ENCODE measurements at regions not wholly inside any gene's neighbourhood (a gene's known extent, or its start where the extent isn't known, plus 50 kb on each side); places are given as distances from the start of the nearest gene placed in this dataset.

DNA sequence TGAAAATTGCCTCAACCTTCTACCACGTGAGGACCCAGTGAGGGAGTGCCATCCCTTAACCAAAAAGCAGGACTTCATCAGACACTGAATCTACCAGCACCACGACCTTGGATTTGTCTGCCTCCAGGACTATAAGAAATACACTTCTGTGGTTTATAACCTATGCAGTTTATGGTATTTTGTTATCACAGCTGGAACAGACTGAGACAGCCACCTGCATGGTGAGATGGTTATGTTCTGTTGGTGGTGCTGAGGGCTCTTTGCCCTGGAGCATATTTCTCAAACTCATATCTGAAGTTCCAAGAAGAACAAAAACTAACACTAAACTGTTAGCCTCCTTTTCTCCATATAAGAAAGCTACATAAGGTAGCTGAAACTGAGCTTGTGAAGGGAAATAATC is 69.8 kb upstream of the RGS18 start:
- H3K27me3 Mint-ChIP-seq (ENCODE audit: low read depth), result no peaks in the 10 kb centered on the region
- H3K4me3 Mint-ChIP-seq, result no peak overlapping the region
- DNase-seq (ENCODE audit: low spot score) (no peak), ATAC-seq (no peak)
- no peak overlapping the region for H3K27ac Mint-ChIP-seq
- no peak for TF ChIP-seq HMGA2 (CRISPR knock-in tag; IDR thresholded peaks at IDR 0.05)
- TF ChIP-seq NR2C2 (CRISPR knock-in tag; IDR thresholded peaks at IDR 0.05), result no peak
- TF ChIP-seq CREB1 (CRISPR knock-in tag; IDR thresholded peaks at IDR 0.05), result no peak
- TF ChIP-seq, protein P1, sequence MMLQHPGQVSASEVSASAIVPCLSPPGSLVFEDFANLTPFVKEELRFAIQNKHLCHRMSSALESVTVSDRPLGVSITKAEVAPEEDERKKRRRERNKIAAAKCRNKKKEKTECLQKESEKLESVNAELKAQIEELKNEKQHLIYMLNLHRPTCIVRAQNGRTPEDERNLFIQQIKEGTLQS (CRISPR knock-in tag; conservative IDR thresholded peaks at IDR 0.05), result no peak
- no peak for TF ChIP-seq NFATC4 (CRISPR knock-in tag; IDR thresholded peaks at IDR 0.05)
- TF ChIP-seq ZNF671 (CRISPR knock-in tag; IDR thresholded peaks at IDR 0.05), result no peak
- no peaks in the 10 kb centered on the region for H3K36me3 Mint-ChIP-seq
- POLR2A ChIA-PET, result no interaction called here
- no peaks in the 10 kb centered on the region for H3K9me3 Mint-ChIP-seq
- CTCF ChIA-PET, result no interaction called here
- H3K4me1 Mint-ChIP-seq, result peaks cover 2% of the 10 kb centered on the region; the same call in 1 of the 2 replicates

DNA sequence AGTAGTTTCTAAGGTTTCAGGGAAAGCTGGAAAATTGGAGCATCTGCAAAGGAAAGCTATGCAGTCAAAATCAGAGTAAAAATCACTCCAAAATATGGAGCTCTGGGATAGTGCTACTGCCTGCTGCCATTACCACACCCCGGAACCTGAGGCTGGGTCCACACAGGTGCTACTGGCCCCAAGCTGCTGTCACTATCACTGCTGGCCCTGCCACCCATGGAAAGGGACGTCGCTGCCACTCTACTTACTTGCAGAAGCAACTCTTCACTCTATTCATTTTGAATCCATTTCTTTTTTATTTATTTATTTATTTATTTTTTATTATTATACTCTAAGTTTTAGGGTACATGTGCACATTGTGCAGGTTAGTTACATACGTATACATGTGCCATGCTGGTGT is 60.3 kb upstream of the RGS18 start:
- peaks cover 22% of the 10 kb centered on the region for H3K27me3 Mint-ChIP-seq (ENCODE audit: low read depth)
- ChIA-PET POLR2A (no interaction called here), CTCF (no interaction called here)
- TF ChIP-seq NR3C1 (CRISPR knock-in tag; conservative IDR thresholded peaks at IDR 0.05; ENCODE audit: low read depth) (no peak), EMX1 (CRISPR knock-in tag; IDR thresholded peaks at IDR 0.05) (no peak), FOXP1 (CRISPR knock-in tag; IDR thresholded peaks at IDR 0.05; ENCODE audit: borderline replicate concordance) (no peak), CREB1 (CRISPR knock-in tag; IDR thresholded peaks at IDR 0.05) (no peak), SMAD4 (CRISPR knock-in tag; IDR thresholded peaks at IDR 0.05) (no peak), SOX15 (CRISPR knock-in tag; IDR thresholded peaks at IDR 0.05) (no peak), HMGA2 (CRISPR knock-in tag; IDR thresholded peaks at IDR 0.05) (no peak), IRF2 (CRISPR knock-in tag; IDR thresholded peaks at IDR 0.05; ENCODE audit: borderline replicate concordance, low read depth) (no peak), SMAD3 (CRISPR knock-in tag; IDR thresholded peaks at IDR 0.05; ENCODE audit: borderline replicate concordance) (no peak), ETV6 (CRISPR knock-in tag; IDR thresholded peaks at IDR 0.05) (no peak), NR1H2 (CRISPR knock-in tag; IDR thresholded peaks at IDR 0.05) (no peak), JAZF1 (CRISPR knock-in tag; IDR thresholded peaks at IDR 0.05) (no peak)
- TF ChIP-seq, protein P2, sequence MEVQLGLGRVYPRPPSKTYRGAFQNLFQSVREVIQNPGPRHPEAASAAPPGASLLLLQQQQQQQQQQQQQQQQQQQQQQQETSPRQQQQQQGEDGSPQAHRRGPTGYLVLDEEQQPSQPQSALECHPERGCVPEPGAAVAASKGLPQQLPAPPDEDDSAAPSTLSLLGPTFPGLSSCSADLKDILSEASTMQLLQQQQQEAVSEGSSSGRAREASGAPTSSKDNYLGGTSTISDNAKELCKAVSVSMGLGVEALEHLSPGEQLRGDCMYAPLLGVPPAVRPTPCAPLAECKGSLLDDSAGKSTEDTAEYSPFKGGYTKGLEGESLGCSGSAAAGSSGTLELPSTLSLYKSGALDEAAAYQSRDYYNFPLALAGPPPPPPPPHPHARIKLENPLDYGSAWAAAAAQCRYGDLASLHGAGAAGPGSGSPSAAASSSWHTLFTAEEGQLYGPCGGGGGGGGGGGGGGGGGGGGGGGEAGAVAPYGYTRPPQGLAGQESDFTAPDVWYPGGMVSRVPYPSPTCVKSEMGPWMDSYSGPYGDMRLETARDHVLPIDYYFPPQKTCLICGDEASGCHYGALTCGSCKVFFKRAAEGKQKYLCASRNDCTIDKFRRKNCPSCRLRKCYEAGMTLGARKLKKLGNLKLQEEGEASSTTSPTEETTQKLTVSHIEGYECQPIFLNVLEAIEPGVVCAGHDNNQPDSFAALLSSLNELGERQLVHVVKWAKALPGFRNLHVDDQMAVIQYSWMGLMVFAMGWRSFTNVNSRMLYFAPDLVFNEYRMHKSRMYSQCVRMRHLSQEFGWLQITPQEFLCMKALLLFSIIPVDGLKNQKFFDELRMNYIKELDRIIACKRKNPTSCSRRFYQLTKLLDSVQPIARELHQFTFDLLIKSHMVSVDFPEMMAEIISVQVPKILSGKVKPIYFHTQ (CRISPR knock-in tag; IDR thresholded peaks at IDR 0.05), result no peak
- TF ChIP-seq, protein P3, sequence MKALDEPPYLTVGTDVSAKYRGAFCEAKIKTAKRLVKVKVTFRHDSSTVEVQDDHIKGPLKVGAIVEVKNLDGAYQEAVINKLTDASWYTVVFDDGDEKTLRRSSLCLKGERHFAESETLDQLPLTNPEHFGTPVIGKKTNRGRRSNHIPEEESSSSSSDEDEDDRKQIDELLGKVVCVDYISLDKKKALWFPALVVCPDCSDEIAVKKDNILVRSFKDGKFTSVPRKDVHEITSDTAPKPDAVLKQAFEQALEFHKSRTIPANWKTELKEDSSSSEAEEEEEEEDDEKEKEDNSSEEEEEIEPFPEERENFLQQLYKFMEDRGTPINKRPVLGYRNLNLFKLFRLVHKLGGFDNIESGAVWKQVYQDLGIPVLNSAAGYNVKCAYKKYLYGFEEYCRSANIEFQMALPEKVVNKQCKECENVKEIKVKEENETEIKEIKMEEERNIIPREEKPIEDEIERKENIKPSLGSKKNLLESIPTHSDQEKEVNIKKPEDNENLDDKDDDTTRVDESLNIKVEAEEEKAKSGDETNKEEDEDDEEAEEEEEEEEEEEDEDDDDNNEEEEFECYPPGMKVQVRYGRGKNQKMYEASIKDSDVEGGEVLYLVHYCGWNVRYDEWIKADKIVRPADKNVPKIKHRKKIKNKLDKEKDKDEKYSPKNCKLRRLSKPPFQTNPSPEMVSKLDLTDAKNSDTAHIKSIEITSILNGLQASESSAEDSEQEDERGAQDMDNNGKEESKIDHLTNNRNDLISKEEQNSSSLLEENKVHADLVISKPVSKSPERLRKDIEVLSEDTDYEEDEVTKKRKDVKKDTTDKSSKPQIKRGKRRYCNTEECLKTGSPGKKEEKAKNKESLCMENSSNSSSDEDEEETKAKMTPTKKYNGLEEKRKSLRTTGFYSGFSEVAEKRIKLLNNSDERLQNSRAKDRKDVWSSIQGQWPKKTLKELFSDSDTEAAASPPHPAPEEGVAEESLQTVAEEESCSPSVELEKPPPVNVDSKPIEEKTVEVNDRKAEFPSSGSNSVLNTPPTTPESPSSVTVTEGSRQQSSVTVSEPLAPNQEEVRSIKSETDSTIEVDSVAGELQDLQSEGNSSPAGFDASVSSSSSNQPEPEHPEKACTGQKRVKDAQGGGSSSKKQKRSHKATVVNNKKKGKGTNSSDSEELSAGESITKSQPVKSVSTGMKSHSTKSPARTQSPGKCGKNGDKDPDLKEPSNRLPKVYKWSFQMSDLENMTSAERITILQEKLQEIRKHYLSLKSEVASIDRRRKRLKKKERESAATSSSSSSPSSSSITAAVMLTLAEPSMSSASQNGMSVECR (CRISPR knock-in tag; IDR thresholded peaks at IDR 0.05; ENCODE audit: borderline replicate concordance), result no peak
- TF ChIP-seq, protein P4, sequence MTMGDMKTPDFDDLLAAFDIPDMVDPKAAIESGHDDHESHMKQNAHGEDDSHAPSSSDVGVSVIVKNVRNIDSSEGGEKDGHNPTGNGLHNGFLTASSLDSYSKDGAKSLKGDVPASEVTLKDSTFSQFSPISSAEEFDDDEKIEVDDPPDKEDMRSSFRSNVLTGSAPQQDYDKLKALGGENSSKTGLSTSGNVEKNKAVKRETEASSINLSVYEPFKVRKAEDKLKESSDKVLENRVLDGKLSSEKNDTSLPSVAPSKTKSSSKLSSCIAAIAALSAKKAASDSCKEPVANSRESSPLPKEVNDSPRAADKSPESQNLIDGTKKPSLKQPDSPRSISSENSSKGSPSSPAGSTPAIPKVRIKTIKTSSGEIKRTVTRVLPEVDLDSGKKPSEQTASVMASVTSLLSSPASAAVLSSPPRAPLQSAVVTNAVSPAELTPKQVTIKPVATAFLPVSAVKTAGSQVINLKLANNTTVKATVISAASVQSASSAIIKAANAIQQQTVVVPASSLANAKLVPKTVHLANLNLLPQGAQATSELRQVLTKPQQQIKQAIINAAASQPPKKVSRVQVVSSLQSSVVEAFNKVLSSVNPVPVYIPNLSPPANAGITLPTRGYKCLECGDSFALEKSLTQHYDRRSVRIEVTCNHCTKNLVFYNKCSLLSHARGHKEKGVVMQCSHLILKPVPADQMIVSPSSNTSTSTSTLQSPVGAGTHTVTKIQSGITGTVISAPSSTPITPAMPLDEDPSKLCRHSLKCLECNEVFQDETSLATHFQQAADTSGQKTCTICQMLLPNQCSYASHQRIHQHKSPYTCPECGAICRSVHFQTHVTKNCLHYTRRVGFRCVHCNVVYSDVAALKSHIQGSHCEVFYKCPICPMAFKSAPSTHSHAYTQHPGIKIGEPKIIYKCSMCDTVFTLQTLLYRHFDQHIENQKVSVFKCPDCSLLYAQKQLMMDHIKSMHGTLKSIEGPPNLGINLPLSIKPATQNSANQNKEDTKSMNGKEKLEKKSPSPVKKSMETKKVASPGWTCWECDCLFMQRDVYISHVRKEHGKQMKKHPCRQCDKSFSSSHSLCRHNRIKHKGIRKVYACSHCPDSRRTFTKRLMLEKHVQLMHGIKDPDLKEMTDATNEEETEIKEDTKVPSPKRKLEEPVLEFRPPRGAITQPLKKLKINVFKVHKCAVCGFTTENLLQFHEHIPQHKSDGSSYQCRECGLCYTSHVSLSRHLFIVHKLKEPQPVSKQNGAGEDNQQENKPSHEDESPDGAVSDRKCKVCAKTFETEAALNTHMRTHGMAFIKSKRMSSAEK (CRISPR knock-in tag; IDR thresholded peaks at IDR 0.05; ENCODE audit: borderline replicate concordance), result no peak
- TF ChIP-seq, protein P5, sequence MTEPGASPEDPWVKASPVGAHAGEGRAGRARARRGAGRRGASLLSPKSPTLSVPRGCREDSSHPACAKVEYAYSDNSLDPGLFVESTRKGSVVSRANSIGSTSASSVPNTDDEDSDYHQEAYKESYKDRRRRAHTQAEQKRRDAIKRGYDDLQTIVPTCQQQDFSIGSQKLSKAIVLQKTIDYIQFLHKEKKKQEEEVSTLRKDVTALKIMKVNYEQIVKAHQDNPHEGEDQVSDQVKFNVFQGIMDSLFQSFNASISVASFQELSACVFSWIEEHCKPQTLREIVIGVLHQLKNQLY (CRISPR knock-in tag; IDR thresholded peaks at IDR 0.05), result no peak
- H3K4me3 Mint-ChIP-seq, result no peak overlapping the region
- peaks cover 3% of the 10 kb centered on the region; the same call in 1 of the 2 replicates for H3K9me3 Mint-ChIP-seq
- DNase-seq (ENCODE audit: low spot score), result no peak
- no peaks in the 10 kb centered on the region for H3K4me1 Mint-ChIP-seq
- H3K27ac Mint-ChIP-seq, result no peak overlapping the region
- H3K36me3 Mint-ChIP-seq, result no peaks in the 10 kb centered on the region
- no peak for ATAC-seq
